ENCODE measurements at regions not wholly inside any gene's neighbourhood (a gene's known extent, or its start where the extent isn't known, plus 50 kb on each side); places are given as distances from the start of the nearest gene placed in this dataset.

DNA sequence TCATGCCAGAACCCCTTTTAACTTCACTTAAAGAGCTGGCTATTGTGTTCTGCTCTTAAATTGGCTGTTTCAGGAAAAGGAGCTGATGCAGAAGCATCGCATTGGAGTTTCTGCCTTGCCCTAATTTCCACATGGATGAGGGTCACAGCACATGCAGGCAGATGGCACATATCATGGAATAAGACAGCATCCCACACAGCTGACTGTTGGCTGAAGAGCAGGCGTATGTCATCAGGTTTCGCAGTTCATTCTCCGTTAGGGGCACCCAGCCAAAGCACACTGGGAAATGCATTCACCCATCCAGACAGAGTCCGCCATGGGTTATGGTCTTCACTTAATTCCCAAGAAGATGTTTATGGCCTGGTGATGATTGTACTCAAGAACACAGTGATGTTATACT lies 572.5 kb downstream of the LIG4 start (continued):
- TF ChIP-seq HIVEP1 (CRISPR knock-in tag; IDR thresholded peaks at IDR 0.05) = no peak
- no peak for TF ChIP-seq SRSF7 (optimal IDR thresholded peaks at IDR 0.05; ENCODE audit: low read depth, low read length)
- TF ChIP-seq SMARCA4 (IDR thresholded peaks at IDR 0.05) = no peak
- TF ChIP-seq, protein P1, sequence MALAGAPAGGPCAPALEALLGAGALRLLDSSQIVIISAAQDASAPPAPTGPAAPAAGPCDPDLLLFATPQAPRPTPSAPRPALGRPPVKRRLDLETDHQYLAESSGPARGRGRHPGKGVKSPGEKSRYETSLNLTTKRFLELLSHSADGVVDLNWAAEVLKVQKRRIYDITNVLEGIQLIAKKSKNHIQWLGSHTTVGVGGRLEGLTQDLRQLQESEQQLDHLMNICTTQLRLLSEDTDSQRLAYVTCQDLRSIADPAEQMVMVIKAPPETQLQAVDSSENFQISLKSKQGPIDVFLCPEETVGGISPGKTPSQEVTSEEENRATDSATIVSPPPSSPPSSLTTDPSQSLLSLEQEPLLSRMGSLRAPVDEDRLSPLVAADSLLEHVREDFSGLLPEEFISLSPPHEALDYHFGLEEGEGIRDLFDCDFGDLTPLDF (CRISPR knock-in tag; IDR thresholded peaks at IDR 0.05) = no peak
- TF ChIP-seq MBD2 (IDR thresholded peaks at IDR 0.05; ENCODE audit: borderline replicate concordance, low read depth) = no peak
- TF ChIP-seq, protein P2, sequence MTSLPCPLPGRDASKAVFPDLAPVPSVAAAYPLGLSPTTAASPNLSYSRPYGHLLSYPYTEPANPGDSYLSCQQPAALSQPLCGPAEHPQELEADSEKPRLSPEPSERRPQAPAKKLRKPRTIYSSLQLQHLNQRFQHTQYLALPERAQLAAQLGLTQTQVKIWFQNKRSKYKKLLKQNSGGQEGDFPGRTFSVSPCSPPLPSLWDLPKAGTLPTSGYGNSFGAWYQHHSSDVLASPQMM (CRISPR knock-in tag; IDR thresholded peaks at IDR 0.05) = no peak
- TF ChIP-seq CC2D1A (IDR thresholded peaks at IDR 0.05) = no peak

DNA sequence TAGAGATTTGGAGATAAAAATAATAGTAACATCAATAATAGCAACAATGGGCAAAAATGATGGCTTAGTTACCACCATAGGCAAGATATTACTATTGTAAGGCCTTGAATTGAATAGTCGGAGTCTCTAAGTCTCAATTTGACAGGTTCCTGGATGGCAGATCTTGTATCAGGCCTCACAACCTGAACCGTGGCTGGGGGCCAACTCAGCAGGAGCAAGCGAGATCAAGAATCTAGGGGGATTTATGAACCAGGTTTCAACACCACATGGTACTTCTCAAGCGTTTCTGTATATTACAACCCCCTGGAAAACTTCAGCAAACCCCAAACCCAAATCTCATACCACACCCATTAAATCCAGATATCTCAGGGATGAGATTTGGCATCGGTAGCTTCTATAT lies 573.8 kb downstream of the LIG4 start:
- WGBS (ENCODE audit: insufficient coverage, low coverage, missing lambda C conversion rate) = 0% methylated on average over 3 of the region's 5 CpGs
- Histone ChIP-seq H3K9me1 (ENCODE audit: control insufficient read depth, insufficient read depth, low read length) (no peaks in the 10 kb centered on the region), H3K27ac (ENCODE audit: extremely low read depth, low read depth, low read length) (no peak overlapping the region), H3K9ac (ENCODE audit: insufficient read depth in 1 of 2, low read depth in 2 of 2, low read length in 2 of 2) (no peak overlapping the region), H3K79me2 (ENCODE audit: control insufficient read depth, insufficient read depth, low read length) (no peaks in the 10 kb centered on the region), H3K36me3 (ENCODE audit: control insufficient read depth, insufficient read depth, low read length) (no peaks in the 10 kb centered on the region), H3K27me3 (ENCODE audit: control insufficient read depth in 2 of 2, insufficient read depth in 2 of 2, low read length in 2 of 2) (no peaks in the 10 kb centered on the region), H3K9me3 (replicated peaks; ENCODE audit: control insufficient read depth, insufficient read depth, low read depth, low read length) (no peaks in the 10 kb centered on the region), H2AFZ (ENCODE audit: low read depth, low read length) (no peak overlapping the region), H4K20me1 (replicated peaks; ENCODE audit: control insufficient read depth, insufficient read depth, low read length) (no peaks in the 10 kb centered on the region), H3K4me2 (ENCODE audit: insufficient read depth, low read length) (no peak overlapping the region), H3K4me1 (replicated peaks in 1 of 2; ENCODE audit: control insufficient read depth in 2 of 2, insufficient read depth in 2 of 2, low read length in 2 of 2) (no peaks in the 10 kb centered on the region), H3K4me3 (no peak overlapping the region)
- ChIA-PET CTCF (ENCODE audit: low intra/inter-chr PET ratio) (no interaction called here), POLR2A (no interaction called here)
- no peak for TF ChIP-seq SOX6 (IDR thresholded peaks at IDR 0.05)
- TF ChIP-seq CBFA2T2 (conservative IDR thresholded peaks at IDR 0.05) = no peak
- no peak for TF ChIP-seq TEAD1 (CRISPR knock-in tag; IDR thresholded peaks at IDR 0.05)
- no peak for TF ChIP-seq ZNF507 (tag; conservative IDR thresholded peaks at IDR 0.05)
- no peak for TF ChIP-seq SLC30A9 (CRISPR knock-in tag; IDR thresholded peaks at IDR 0.05)
- TF ChIP-seq, protein P3, sequence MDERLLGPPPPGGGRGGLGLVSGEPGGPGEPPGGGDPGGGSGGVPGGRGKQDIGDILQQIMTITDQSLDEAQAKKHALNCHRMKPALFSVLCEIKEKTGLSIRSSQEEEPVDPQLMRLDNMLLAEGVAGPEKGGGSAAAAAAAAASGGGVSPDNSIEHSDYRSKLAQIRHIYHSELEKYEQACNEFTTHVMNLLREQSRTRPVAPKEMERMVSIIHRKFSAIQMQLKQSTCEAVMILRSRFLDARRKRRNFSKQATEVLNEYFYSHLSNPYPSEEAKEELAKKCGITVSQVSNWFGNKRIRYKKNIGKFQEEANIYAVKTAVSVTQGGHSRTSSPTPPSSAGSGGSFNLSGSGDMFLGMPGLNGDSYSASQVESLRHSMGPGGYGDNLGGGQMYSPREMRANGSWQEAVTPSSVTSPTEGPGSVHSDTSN (CRISPR knock-in tag; IDR thresholded peaks at IDR 0.05; ENCODE audit: low read depth) = no peak
- TF ChIP-seq, protein P3 (tag; conservative IDR thresholded peaks at IDR 0.05; ENCODE audit: low read depth) = no peak
- no peak for TF ChIP-seq CBFA2T3 (IDR thresholded peaks at IDR 0.05)
- no peak for TF ChIP-seq MYBL2 (IDR thresholded peaks at IDR 0.05; ENCODE audit: low read depth)
- TF ChIP-seq MYBL2 (CRISPR knock-in tag; IDR thresholded peaks at IDR 0.05; ENCODE audit: borderline replicate concordance) = no peak
- no peak for TF ChIP-seq TBL1XR1 (IDR thresholded peaks at IDR 0.05; ENCODE audit: low read length in 2 of 2)
- TF ChIP-seq FOXK1 (CRISPR knock-in tag; IDR thresholded peaks at IDR 0.05; ENCODE audit: borderline replicate concordance) = no peak
- FAIRE-seq (no peak), DNase-seq (ENCODE audit: extremely low read depth in 1 of 4, low spot score in 3 of 4) (no peak), ATAC-seq (no peak)
- BruUV-seq (replicated peaks) = no TSS peak
- in situ Hi-C loops (cut with MboI) = no loop called here
- intact Hi-C loops (cut with micrococcal nuclease) = no loop called here

Data from K562 (cell line).